ENCODE measurements at regions not wholly inside any gene's neighbourhood (a gene's known extent, or its start where the extent isn't known, plus 50 kb on each side); places are given as distances from the start of the nearest gene placed in this dataset.

DNA sequence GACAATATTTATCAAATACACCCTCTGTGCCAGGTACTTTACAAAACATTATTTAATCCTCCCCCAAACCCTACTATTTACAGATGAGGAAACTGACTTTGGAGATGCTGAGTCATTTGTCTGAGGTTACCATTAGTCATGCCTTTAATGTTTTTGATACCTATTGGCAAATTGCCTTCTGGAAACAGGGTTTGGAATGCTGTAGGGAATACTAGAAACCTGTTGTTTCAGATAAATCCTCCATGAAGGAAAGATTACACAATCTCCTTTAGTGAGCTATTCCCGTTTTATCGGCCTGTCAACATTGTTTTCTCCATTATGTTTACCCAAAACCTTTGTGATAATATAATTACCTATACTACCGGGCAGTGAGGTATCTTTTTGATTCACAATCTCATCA lies 93.6 kb upstream of the ADGRF1 start:
- Mint-ChIP-seq H3K27me3 (ENCODE audit: insufficient read depth, low read depth, poor library complexity) (peaks cover 4% of the 10 kb centered on the region), H3K4me1 (peaks cover 52% of the 10 kb centered on the region), H3K27ac (peak overlapping the region; percentile 19; the same call in 1 of the 2 replicates), H3K4me3 (no peak overlapping the region), H3K36me3 (ENCODE audit: low read depth) (no peaks in the 10 kb centered on the region), H3K9me3 (no peaks in the 10 kb centered on the region)
- no peaks in the 10 kb centered on the region for H3K27me3 ChIP-seq (ENCODE audit: insufficient read depth)
- peaks cover 33% of the 10 kb centered on the region for H3K4me1 ChIP-seq (ENCODE audit: insufficient read depth)
- H3K4me3 ChIP-seq: no peak overlapping the region
- no peak overlapping the region for H3K4me2 ChIP-seq
- DNase-seq (ENCODE audit: low spot score) (peak; percentile 17), ATAC-seq (no peak)
- no peaks in the 10 kb centered on the region for H3K36me3 ChIP-seq (ENCODE audit: insufficient read depth)
- TF ChIP-seq, protein P1, sequence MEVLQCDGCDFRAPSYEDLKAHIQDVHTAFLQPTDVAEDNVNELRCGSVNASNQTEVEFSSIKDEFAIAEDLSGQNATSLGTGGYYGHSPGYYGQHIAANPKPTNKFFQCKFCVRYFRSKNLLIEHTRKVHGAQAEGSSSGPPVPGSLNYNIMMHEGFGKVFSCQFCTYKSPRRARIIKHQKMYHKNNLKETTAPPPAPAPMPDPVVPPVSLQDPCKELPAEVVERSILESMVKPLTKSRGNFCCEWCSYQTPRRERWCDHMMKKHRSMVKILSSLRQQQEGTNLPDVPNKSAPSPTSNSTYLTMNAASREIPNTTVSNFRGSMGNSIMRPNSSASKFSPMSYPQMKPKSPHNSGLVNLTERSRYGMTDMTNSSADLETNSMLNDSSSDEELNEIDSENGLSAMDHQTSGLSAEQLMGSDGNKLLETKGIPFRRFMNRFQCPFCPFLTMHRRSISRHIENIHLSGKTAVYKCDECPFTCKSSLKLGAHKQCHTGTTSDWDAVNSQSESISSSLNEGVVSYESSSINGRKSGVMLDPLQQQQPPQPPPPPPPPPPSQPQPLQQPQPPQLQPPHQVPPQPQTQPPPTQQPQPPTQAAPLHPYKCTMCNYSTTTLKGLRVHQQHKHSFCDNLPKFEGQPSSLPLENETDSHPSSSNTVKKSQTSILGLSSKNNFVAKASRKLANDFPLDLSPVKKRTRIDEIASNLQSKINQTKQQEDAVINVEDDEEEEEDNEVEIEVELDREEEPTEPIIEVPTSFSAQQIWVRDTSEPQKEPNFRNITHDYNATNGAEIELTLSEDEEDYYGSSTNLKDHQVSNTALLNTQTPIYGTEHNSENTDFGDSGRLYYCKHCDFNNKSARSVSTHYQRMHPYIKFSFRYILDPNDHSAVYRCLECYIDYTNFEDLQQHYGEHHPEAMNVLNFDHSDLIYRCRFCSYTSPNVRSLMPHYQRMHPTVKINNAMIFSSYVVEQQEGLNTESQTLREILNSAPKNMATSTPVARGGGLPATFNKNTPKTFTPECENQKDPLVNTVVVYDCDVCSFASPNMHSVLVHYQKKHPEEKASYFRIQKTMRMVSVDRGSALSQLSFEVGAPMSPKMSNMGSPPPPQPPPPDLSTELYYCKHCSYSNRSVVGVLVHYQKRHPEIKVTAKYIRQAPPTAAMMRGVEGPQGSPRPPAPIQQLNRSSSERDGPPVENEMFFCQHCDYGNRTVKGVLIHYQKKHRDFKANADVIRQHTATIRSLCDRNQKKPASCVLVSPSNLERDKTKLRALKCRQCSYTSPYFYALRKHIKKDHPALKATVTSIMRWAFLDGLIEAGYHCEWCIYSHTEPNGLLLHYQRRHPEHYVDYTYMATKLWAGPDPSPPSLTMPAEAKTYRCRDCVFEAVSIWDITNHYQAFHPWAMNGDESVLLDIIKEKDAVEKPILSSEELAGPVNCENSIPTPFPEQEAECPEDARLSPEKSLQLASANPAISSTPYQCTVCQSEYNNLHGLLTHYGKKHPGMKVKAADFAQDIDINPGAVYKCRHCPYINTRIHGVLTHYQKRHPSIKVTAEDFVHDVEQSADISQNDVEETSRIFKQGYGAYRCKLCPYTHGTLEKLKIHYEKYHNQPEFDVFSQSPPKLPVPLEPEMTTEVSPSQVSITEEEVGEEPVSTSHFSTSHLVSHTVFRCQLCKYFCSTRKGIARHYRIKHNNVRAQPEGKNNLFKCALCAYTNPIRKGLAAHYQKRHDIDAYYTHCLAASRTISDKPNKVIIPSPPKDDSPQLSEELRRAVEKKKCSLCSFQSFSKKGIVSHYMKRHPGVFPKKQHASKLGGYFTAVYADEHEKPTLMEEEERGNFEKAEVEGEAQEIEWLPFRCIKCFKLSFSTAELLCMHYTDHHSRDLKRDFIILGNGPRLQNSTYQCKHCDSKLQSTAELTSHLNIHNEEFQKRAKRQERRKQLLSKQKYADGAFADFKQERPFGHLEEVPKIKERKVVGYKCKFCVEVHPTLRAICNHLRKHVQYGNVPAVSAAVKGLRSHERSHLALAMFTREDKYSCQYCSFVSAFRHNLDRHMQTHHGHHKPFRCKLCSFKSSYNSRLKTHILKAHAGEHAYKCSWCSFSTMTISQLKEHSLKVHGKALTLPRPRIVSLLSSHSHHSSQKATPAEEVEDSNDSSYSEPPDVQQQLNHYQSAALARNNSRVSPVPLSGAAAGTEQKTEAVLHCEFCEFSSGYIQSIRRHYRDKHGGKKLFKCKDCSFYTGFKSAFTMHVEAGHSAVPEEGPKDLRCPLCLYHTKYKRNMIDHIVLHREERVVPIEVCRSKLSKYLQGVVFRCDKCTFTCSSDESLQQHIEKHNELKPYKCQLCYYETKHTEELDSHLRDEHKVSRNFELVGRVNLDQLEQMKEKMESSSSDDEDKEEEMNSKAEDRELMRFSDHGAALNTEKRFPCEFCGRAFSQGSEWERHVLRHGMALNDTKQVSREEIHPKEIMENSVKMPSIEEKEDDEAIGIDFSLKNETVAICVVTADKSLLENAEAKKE (CRISPR knock-in tag; IDR thresholded peaks at IDR 0.05): no peak
- TF ChIP-seq ZNF331 (CRISPR knock-in tag; IDR thresholded peaks at IDR 0.05; ENCODE audit: low read depth): no peak
- H3K79me2 ChIP-seq (replicated peaks; ENCODE audit: insufficient read depth): no peaks in the 10 kb centered on the region
- H3K9me2 ChIP-seq (ENCODE audit: insufficient read depth): peaks cover 9% of the 10 kb centered on the region; the same call in 1 of the 2 replicates
- no peaks in the 10 kb centered on the region for H4K20me1 ChIP-seq (replicated peaks; ENCODE audit: insufficient read depth)
- no peaks in the 10 kb centered on the region for H3F3A ChIP-seq (replicated peaks; ENCODE audit: low read depth)
- no peak overlapping the region for H3K27ac ChIP-seq (ENCODE audit: low read depth)
- no peak overlapping the region for H2AFZ ChIP-seq

DNA sequence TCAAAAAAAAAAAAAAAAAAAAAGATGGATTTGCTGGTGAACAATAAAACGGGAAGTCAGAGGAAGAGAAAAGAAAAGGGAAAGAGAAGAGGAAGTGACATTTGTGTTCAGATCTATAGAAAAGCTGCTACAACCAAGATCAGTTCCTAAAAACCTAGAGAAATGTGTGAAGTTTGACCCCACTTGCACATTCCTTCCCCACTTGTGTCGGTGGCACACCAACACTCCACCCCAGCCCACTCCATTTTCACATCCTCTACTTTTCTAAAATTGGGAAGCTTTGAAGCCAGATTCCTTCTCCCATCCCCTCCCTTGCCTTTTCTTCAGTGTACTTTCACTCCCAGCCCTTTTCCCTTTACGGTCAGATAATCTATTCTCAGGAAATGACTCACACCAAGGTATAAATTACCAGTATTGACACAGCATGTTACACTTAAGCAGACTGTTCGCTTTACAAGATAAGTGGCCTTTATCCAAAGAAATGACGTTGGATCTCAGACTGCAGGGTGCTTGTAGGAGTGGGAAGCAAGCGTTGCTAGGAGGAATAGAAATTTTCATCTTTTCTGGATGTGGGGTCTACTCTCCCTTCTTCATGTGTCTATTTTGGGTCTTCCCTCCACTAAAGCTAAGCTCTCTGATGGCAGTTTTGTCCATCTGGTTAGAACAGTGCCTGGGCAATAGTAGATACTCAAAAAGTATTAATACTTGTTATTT lies 92.5 kb upstream of the ADGRF1 start:
- Mint-ChIP-seq H3K4me3 (no peak overlapping the region), H3K36me3 (ENCODE audit: low read depth) (no peaks in the 10 kb centered on the region), H3K9me3 (no peaks in the 10 kb centered on the region), H3K27me3 (ENCODE audit: insufficient read depth, low read depth, poor library complexity) (peaks cover 4% of the 10 kb centered on the region), H3K27ac (no peak overlapping the region), H3K4me1 (peaks cover 52% of the 10 kb centered on the region)
- Histone ChIP-seq H2AFZ (0 out of 2 replicates have a peak overlapping the region, but pooled peaks have one; percentile 60), H3K27me3 (ENCODE audit: insufficient read depth) (no peaks in the 10 kb centered on the region), H3K4me1 (ENCODE audit: insufficient read depth) (peaks cover 33% of the 10 kb centered on the region), H3K27ac (ENCODE audit: low read depth) (no peak overlapping the region), H3F3A (replicated peaks; ENCODE audit: low read depth) (no peaks in the 10 kb centered on the region), H3K9me2 (ENCODE audit: insufficient read depth) (peaks cover 8% of the 10 kb centered on the region; the same call in 1 of the 2 replicates), H3K79me2 (replicated peaks; ENCODE audit: insufficient read depth) (no peaks in the 10 kb centered on the region), H3K4me2 (no peak overlapping the region), H3K36me3 (ENCODE audit: insufficient read depth) (no peaks in the 10 kb centered on the region), H4K20me1 (replicated peaks; ENCODE audit: insufficient read depth) (no peaks in the 10 kb centered on the region), H3K4me3 (no peak overlapping the region)
- DNase-seq (ENCODE audit: low spot score) (no peak), ATAC-seq (no peak)
- no peak for TF ChIP-seq STAT1 (IDR thresholded peaks at IDR 0.05; ENCODE audit: unreplicated experiment)
- TF ChIP-seq ZNF331 (CRISPR knock-in tag; IDR thresholded peaks at IDR 0.05; ENCODE audit: low read depth): no peak
- no peak for TF ChIP-seq JUNB (IDR thresholded peaks at IDR 0.05; ENCODE audit: unreplicated experiment)
- TF ChIP-seq, protein P2, sequence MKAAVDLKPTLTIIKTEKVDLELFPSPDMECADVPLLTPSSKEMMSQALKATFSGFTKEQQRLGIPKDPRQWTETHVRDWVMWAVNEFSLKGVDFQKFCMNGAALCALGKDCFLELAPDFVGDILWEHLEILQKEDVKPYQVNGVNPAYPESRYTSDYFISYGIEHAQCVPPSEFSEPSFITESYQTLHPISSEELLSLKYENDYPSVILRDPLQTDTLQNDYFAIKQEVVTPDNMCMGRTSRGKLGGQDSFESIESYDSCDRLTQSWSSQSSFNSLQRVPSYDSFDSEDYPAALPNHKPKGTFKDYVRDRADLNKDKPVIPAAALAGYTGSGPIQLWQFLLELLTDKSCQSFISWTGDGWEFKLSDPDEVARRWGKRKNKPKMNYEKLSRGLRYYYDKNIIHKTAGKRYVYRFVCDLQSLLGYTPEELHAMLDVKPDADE (IDR thresholded peaks at IDR 0.05): no peak
- no peak for TF ChIP-seq EZH2phosphoT487 (IDR thresholded peaks at IDR 0.05; ENCODE audit: unreplicated experiment)
- no peak for TF ChIP-seq ZNF114 (CRISPR knock-in tag; IDR thresholded peaks at IDR 0.05)
- no peak for TF ChIP-seq POLR2AphosphoS5 (IDR thresholded peaks at IDR 0.05; ENCODE audit: low read depth)
- TF ChIP-seq, protein P3, sequence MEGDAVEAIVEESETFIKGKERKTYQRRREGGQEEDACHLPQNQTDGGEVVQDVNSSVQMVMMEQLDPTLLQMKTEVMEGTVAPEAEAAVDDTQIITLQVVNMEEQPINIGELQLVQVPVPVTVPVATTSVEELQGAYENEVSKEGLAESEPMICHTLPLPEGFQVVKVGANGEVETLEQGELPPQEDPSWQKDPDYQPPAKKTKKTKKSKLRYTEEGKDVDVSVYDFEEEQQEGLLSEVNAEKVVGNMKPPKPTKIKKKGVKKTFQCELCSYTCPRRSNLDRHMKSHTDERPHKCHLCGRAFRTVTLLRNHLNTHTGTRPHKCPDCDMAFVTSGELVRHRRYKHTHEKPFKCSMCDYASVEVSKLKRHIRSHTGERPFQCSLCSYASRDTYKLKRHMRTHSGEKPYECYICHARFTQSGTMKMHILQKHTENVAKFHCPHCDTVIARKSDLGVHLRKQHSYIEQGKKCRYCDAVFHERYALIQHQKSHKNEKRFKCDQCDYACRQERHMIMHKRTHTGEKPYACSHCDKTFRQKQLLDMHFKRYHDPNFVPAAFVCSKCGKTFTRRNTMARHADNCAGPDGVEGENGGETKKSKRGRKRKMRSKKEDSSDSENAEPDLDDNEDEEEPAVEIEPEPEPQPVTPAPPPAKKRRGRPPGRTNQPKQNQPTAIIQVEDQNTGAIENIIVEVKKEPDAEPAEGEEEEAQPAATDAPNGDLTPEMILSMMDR (conservative IDR thresholded peaks at IDR 0.05; ENCODE audit: low read depth in 2 of 2): no peak
- TF ChIP-seq NANOG (IDR thresholded peaks at IDR 0.05; ENCODE audit: borderline replicate concordance): no peak
- TF ChIP-seq EZH2 (IDR thresholded peaks at IDR 0.05; ENCODE audit: low read depth, unreplicated experiment): no peak

Data from GM23338 (cell line).